Activated CD4-positive, alpha-beta memory T cell treated with anti-CD3 and anti-CD28 coated beads, Interleukin-2, amount 10 ng/mL, durations not matched to agents 7 days and 5 days (primary cell): ENCODE measurements at regions not wholly inside any gene's neighbourhood (a gene's known extent, or its start where the extent isn't known, plus 50 kb on each side); places are given as distances from the start of the nearest gene placed in this dataset.
"Not testable (repeated sequence)": the region's sequence is repeated elsewhere in the genome, so short reads cannot be mapped to it uniquely, and the experiment has no call there.

Experiments used
- CTCF ChIA-PET: fragments of 350-600 bp; sonication (Branson Sonifier 250); formaldehyde crosslinking; loops from one replicate; lab custom pipeline; 2021; ENCODE audit warnings: antibody characterized with exemption, inconsistent platforms; lab: Charles Lee
- POLR2A ChIA-PET: fragments of 350-600 bp; sonication (Branson Sonifier 250); formaldehyde crosslinking; loops from one replicate; lab custom pipeline; 2021; ENCODE audit warnings: antibody characterized with exemption; lab: Charles Lee
- DNase-seq: peaks from one replicate; pipeline ENCODE4 v3.0.0-alpha.2; 2020
- H3K27ac Mint-ChIP-seq: one replicate; pipeline ENCODE4 v1.8.0; 2021; ENCODE audit warnings: mild to moderate bottlenecking, mixed read lengths
- H3K27me3 Mint-ChIP-seq: one replicate; pipeline ENCODE4 v1.8.0; 2021; ENCODE audit warnings: mixed read lengths
- H3K36me3 Mint-ChIP-seq: one replicate; pipeline ENCODE4 v1.8.0; 2021; ENCODE audit warnings: low read depth, mixed read lengths
- H3K4me1 Mint-ChIP-seq: one replicate; pipeline ENCODE4 v1.8.0; 2021; ENCODE audit warnings: mixed read lengths
- H3K4me3 Mint-ChIP-seq: one replicate; pipeline ENCODE4 v1.8.0; 2021; ENCODE audit warnings: mild to moderate bottlenecking, mixed read lengths
- H3K9me3 Mint-ChIP-seq: one replicate; pipeline ENCODE4 v1.8.0; 2021; ENCODE audit warnings: mixed read lengths

- Mint-ChIP-seq H3K9me3 (no peaks in the 10 kb centered on the region), H3K4me1 (no peaks in the 10 kb centered on the region), H3K4me3 (no peak overlapping the region), H3K27ac (no peak overlapping the region), H3K36me3 (no peaks in the 10 kb centered on the region), H3K27me3 (no peaks in the 10 kb centered on the region)
- CTCF ChIA-PET = no interaction called here
- POLR2A ChIA-PET = no interaction called here
- DNase-seq = no peak
Observed at GRCh38 chr13:54234607-54235006, 1206.0 kb downstream of the OLFM4 start.

DNA sequence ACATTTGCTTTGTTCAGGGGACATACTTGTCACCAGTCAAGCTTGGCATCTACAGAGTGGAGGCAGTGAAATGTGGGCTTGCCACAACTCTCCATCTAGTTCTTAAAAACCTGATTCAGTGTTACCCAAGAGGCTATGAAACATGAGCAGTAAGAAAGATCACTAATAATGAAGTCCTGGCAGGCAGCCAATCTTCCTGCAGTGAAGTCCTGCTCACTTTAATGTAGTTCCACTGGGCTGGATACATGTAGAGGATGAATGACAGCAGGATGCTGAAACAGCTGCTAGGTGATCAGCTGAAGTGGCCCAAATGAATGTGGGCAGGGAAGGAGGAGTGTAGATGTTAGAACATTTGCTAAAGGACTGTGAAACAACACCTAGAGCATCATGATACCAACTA lies 1213.1 kb downstream of the OLFM4 start:
- no peaks in the 10 kb centered on the region for H3K36me3 Mint-ChIP-seq
- H3K4me1 Mint-ChIP-seq = no peaks in the 10 kb centered on the region
- H3K27me3 Mint-ChIP-seq = no peaks in the 10 kb centered on the region
- H3K9me3 Mint-ChIP-seq = peaks cover 7% of the 10 kb centered on the region
- no peak for DNase-seq
- ChIA-PET CTCF (no interaction called here), POLR2A (no interaction called here)
- no peak overlapping the region for H3K27ac Mint-ChIP-seq
- no peak overlapping the region for H3K4me3 Mint-ChIP-seq

DNA sequence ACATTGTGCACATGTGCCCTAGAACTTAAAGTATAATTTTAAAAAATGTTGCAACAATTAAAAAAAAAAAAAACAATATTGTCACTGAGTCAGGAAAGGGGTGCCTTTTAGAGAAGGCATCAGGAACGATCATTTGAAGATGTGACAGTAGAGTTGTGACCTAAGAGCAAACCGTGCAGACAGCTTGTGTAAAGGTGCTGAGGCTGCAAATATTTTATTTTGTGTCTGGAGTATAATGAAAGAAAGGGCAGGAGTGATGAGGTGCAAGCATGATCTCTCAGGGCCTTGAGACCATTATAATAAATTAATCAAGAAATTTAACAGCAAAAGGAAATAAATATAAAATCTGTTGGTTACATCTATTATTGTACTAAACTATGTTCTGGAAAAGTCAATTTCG lies 1219.7 kb downstream of the OLFM4 start:
- ChIA-PET POLR2A (no interaction called here), CTCF (no interaction called here)
- no peak for DNase-seq
- no peak overlapping the region for H3K27ac Mint-ChIP-seq
- no peaks in the 10 kb centered on the region for H3K27me3 Mint-ChIP-seq
- no peaks in the 10 kb centered on the region for H3K36me3 Mint-ChIP-seq
- peaks cover 9% of the 10 kb centered on the region for H3K9me3 Mint-ChIP-seq
- H3K4me3 Mint-ChIP-seq = no peak overlapping the region
- H3K4me1 Mint-ChIP-seq = no peaks in the 10 kb centered on the region

DNA sequence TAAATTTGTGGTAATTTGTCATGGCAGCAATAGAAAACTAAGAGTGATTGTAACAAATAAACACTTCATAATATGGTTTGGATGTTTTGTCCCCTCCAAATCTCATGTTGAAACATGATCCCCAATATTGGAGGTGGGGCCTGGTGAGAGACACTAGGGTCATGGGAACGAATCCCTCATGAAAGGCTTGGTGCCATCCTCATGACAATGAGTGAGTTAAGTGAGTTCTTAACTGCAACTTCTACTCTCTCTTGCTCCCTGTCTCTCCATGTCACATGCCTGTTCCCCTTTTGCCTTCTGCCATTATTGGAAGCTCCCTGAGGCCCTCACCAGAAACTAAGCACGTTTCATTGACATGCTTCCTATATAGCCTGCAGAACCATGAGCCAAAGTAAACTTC lies 1233.2 kb downstream of the OLFM4 start:
- no peak overlapping the region for H3K27ac Mint-ChIP-seq
- CTCF ChIA-PET = no interaction called here
- POLR2A ChIA-PET = no interaction called here
- H3K27me3 Mint-ChIP-seq = no peaks in the 10 kb centered on the region
- no peak overlapping the region for H3K4me3 Mint-ChIP-seq
- H3K4me1 Mint-ChIP-seq = no peaks in the 10 kb centered on the region
- DNase-seq = no peak
- no peaks in the 10 kb centered on the region for H3K36me3 Mint-ChIP-seq
- H3K9me3 Mint-ChIP-seq = peaks cover 5% of the 10 kb centered on the region

GRCh38 chr13:54263868-54264267 lies 1235.3 kb downstream of the OLFM4 start:
- Mint-ChIP-seq H3K36me3 (no peaks in the 10 kb centered on the region), H3K4me3 (no peak overlapping the region), H3K4me1 (no peaks in the 10 kb centered on the region), H3K27me3 (no peaks in the 10 kb centered on the region), H3K27ac (no peak overlapping the region), H3K9me3 (peaks cover 5% of the 10 kb centered on the region)
- DNase-seq = no peak
- ChIA-PET POLR2A (no interaction called here), CTCF (no interaction called here)

GRCh38 chr13:54267253-54267668 lies 1238.6 kb downstream of the OLFM4 start:
- H3K36me3 Mint-ChIP-seq, H3K4me3 Mint-ChIP-seq, DNase-seq, H3K4me1 Mint-ChIP-seq, H3K27ac Mint-ChIP-seq, POLR2A ChIA-PET, H3K27me3 Mint-ChIP-seq, CTCF ChIA-PET: not testable (repeated sequence)
- peaks cover 11% of the 10 kb centered on the region for H3K9me3 Mint-ChIP-seq

- H3K27me3 Mint-ChIP-seq, H3K4me1 Mint-ChIP-seq, H3K27ac Mint-ChIP-seq, CTCF ChIA-PET, H3K36me3 Mint-ChIP-seq, H3K4me3 Mint-ChIP-seq, DNase-seq, POLR2A ChIA-PET: not testable (repeated sequence)
- peaks cover 11% of the 10 kb centered on the region for H3K9me3 Mint-ChIP-seq
Observed at GRCh38 chr13:54268013-54268695, 1239.5 kb downstream of the OLFM4 start.

DNA sequence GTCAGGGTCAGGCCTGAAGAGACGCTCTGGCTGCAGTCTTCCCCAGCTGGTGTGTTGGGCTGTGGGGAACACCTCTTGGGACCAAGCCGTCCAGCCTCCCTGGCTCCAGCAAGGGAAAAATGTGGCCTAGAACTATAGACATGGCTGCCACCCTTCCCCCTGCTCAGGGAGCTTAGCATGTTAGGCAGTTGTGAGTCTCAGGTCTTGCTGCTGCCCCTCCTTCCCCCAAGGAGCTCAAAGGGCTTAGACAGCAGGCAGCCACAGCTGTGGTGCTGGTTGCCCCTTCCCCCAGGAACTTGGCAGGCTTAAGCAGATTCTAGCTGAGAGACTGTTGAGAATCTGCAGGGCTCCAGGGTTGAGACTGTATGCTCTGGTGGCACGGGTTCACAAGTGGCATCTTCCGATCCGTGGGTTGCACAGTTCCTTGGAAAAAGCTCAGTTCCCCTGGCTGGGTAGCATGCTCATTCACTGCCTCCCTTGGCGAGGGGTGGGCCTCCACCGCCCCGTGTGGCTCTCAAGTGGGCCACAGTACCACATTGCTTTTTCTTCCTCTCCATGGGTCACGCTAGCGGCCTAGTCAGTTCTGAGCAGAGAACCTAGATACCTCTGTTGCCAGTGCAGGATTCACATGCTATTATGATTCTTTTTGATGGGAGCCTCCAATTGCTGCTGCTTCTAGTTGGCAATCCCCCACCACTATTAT lies 1258.6 kb downstream of the OLFM4 start:
- H3K36me3 Mint-ChIP-seq = no peaks in the 10 kb centered on the region
- H3K27ac Mint-ChIP-seq = no peak overlapping the region
- ChIA-PET CTCF (no interaction called here), POLR2A (no interaction called here)
- no peaks in the 10 kb centered on the region for H3K4me1 Mint-ChIP-seq
- peaks cover 14% of the 10 kb centered on the region for H3K9me3 Mint-ChIP-seq
- no peak for DNase-seq
- H3K4me3 Mint-ChIP-seq = no peak overlapping the region
- no peaks in the 10 kb centered on the region for H3K27me3 Mint-ChIP-seq

- Mint-ChIP-seq H3K36me3 (no peaks in the 10 kb centered on the region), H3K4me3 (no peak overlapping the region), H3K27ac (no peak overlapping the region), H3K4me1 (no peaks in the 10 kb centered on the region), H3K9me3 (peaks cover 10% of the 10 kb centered on the region), H3K27me3 (no peaks in the 10 kb centered on the region)
- ChIA-PET CTCF (no interaction called here), POLR2A (no interaction called here)
- no peak for DNase-seq
Observed at GRCh38 chr13:54301085-54301484, 1272.5 kb downstream of the OLFM4 start.

- POLR2A ChIA-PET = no interaction called here
- H3K9me3 Mint-ChIP-seq = peaks cover 7% of the 10 kb centered on the region
- H3K27me3 Mint-ChIP-seq = no peaks in the 10 kb centered on the region
- no peak for DNase-seq
- no peak overlapping the region for H3K4me3 Mint-ChIP-seq
- no peak overlapping the region for H3K27ac Mint-ChIP-seq
- no peaks in the 10 kb centered on the region for H3K4me1 Mint-ChIP-seq
- H3K36me3 Mint-ChIP-seq = no peaks in the 10 kb centered on the region
- CTCF ChIA-PET = no interaction called here
Observed at GRCh38 chr13:54305377-54305776, 1276.8 kb downstream of the OLFM4 start.

DNA sequence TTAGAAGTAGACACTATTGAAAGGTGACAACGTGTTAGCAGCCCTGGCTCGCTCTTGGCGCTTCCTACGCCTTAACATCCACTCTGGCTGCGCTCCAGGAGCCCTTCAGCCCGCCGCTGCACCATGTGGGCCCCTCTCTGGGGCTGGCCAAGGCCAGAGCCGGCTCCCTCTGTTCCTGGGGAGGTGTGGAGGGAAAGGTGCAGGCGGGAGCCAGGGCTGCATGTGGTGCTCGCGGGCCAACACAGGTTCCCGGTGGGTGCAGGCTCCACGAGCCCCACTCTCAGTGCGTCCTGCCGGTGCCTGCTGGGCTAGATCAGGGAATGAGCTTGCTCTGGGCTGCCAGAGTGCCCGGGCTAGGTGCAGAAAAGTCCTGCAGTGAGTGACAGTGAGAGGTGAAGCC lies 1284.3 kb downstream of the OLFM4 start:
- peaks cover 20% of the 10 kb centered on the region for H3K9me3 Mint-ChIP-seq
- DNase-seq = no peak
- no peaks in the 10 kb centered on the region for H3K36me3 Mint-ChIP-seq
- no peaks in the 10 kb centered on the region for H3K27me3 Mint-ChIP-seq
- no peak overlapping the region for H3K4me3 Mint-ChIP-seq
- ChIA-PET POLR2A (no interaction called here), CTCF (no interaction called here)
- H3K27ac Mint-ChIP-seq = no peak overlapping the region
- no peaks in the 10 kb centered on the region for H3K4me1 Mint-ChIP-seq

DNA sequence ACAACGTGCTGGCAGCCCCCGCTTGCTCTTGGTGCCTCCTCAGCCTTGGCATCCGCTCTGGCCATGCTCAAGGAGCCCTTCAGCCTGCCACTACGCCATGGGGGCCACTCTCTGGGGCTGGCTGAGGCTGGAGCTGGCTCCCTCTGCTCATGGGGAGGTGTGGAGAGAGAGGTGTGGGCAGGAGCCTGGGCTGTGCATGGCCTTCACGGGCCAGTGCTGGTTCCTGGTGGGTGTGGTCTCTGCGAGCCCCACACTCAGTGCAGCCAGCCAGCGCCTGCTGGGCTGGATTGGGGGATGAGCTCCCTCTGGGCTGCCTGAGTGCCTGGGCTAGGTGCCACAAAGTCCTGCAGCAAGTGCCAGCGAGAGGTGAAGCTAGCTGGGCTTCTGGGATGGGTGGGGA lies 1289.1 kb downstream of the OLFM4 start:
- CTCF ChIA-PET = no interaction called here
- Mint-ChIP-seq H3K9me3 (peaks cover 20% of the 10 kb centered on the region), H3K36me3 (no peaks in the 10 kb centered on the region), H3K4me3 (no peak overlapping the region), H3K4me1 (no peaks in the 10 kb centered on the region), H3K27me3 (no peaks in the 10 kb centered on the region), H3K27ac (no peak overlapping the region)
- DNase-seq = no peak
- POLR2A ChIA-PET = no interaction called here

DNA sequence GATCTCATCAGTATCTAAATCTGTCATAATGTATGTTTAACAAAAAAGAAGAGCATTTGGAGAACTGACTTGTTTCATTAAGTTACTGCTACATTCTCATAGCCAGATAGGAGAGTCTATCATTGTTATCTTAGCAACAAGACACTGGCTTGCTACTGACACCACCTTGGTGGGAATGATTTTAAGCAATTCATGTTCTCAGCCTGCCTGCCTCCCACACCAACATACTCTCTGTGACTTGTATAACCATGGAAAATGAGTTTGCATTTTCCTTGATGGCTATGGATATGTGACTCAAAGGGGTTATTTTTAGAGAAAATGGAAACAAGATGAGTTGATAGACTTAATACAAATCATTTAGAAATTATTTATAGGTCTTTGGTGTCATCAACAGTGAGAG lies 1308.9 kb downstream of the OLFM4 start:
- Mint-ChIP-seq H3K27ac (no peak overlapping the region), H3K4me1 (no peaks in the 10 kb centered on the region), H3K9me3 (peaks cover 3% of the 10 kb centered on the region), H3K36me3 (no peaks in the 10 kb centered on the region), H3K27me3 (no peaks in the 10 kb centered on the region), H3K4me3 (no peak overlapping the region)
- ChIA-PET CTCF (no interaction called here), POLR2A (no interaction called here)
- no peak for DNase-seq

GRCh38 chr13:54347531-54347930 lies 1318.9 kb downstream of the OLFM4 start:
- no peak for DNase-seq
- ChIA-PET POLR2A (no interaction called here), CTCF (no interaction called here)
- Mint-ChIP-seq H3K27me3 (no peaks in the 10 kb centered on the region), H3K36me3 (no peaks in the 10 kb centered on the region), H3K27ac (no peak overlapping the region), H3K9me3 (peaks cover 6% of the 10 kb centered on the region), H3K4me3 (no peak overlapping the region), H3K4me1 (no peaks in the 10 kb centered on the region)
